ENCODE measurements at regions not wholly inside any gene's neighbourhood (a gene's known extent, or its start where the extent isn't known, plus 50 kb on each side); places are given as distances from the start of the nearest gene placed in this dataset.

DNA sequence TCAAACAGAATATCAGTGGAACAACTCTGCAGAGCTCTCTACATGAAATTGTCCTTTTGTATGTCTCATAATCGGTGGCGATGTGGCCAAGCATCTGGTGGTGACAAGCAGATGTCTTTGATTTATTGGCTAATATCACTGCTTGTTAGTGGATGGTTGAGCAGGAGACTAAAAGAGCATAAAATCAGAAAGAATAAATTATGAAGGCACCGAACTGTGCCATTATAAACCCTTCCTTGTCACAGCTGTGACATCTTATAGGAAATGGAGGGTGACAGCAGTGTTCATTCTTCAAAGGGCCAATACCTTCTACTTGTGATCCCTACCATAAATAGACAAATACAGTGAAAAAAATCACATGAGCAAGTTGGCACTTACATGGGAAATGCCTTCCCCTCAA lies 1404.3 kb downstream of the MAT2B start:
- no peak for FAIRE-seq

DNA sequence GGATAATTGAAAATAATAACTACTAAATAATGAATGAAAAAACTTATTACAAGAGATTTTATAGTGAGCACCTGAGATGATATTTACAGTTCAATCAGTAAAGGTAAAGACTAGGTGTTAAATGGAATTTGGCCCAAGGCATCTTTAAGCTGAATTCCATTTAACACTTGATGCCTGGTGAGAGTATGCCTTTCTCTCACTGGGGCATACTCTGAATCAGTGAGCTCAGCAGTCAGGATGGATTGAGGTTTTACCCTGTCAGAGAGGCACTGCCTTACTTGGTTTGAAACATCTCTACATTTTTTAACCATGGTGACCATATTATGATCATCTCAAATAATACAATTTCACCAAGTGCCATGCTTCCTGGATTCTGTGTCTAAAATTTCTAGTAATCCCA lies 1416.3 kb downstream of the MAT2B start:
- no peak for FAIRE-seq

DNA sequence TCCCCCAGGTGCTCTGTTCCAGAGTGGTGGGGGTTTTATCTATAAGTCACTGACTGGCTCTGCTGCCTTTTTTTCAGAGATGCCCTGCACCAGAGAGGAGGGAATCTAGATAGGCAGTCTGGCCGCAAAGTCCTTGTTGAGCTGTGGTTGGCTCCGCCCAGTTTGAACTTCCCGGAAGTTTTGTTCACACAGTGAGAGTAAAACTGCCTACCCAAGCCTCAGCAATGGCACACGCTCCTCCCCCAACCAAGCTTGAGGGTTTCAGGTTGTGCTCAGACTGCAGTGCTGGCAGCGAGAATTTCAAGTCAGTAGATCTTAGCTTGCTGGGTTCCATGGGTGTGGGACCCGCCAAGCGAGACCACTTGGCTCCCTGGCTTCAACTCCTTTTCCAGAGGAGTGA lies 1428.6 kb downstream of the MAT2B start:
- no peak for FAIRE-seq

DNA sequence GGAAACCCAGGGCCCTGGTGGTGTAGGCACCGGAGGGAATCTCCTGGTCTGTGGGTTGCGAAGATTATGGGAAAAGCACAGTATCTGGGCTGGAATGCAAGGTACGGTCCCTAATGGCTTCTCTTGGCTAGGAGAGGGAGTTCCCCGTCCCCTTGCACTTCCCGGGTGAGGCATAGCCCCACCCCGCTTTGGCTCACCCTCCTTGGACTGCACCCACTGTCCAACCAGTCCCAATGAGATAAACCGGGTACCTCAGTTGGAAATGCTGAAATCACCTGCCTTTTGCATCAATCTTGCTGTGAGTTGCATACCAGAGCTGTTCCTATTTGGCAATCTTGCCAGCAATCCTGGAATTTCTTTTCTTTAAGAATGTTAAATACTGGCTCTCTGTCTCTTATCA lies 1429.1 kb downstream of the MAT2B start:
- no peak for FAIRE-seq

DNA sequence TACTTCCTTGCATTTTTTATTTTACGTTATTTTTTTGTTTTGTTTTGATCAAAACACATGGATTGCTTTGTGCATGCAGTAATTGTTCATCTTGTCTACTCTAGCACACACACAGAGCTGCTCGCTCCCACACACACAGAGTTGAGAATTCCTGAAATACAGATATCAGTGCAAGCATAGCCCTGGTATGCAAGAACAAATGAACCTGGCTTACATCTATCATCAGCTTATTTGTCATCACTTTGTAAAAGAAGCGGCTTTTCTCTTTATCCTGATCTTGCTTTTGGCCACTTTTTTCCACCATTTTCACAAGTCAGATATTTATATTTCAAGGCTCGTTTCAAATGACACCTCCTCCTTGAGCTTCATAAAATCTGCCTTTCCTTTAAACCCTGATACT lies 1435.7 kb downstream of the MAT2B start:
- FAIRE-seq: no peak

DNA sequence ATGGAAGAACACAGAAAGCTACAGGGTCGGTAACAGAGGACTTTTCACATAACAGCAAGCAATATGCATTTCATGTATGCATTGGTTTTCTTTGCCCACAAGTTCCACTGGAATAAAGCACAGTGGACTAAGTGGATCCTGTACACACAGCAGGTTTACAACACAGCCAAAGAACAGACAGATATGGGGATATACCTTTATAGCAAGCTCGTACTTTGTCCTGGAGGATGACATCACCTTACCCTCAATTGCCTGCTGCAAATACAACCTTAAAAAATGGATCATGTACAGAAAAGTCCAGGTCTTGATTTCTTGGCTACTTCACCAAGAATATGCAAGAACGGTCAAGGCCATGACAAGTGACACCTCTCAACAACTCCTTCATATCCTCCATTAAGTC lies 1445.5 kb downstream of the MAT2B start:
- no peak for FAIRE-seq

DNA sequence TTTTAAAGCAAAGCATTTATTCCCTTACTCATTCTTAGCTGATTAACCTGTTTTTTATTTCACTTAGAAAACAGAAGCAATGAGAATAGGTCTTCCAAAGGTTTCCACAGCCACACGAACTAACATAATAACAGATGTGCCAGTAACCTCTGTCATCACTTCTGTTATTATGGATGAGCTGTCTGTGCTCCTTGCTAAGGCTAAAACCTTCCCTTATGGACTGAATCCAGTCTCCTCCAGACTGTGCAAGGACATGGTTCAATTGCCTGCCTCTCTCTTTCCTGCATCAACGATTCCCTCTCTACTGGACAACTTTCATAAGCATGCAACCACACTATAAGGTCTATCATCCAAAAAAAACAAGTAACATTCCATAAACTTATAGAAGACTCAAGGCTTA lies 1446.2 kb downstream of the MAT2B start:
- FAIRE-seq: no peak

DNA sequence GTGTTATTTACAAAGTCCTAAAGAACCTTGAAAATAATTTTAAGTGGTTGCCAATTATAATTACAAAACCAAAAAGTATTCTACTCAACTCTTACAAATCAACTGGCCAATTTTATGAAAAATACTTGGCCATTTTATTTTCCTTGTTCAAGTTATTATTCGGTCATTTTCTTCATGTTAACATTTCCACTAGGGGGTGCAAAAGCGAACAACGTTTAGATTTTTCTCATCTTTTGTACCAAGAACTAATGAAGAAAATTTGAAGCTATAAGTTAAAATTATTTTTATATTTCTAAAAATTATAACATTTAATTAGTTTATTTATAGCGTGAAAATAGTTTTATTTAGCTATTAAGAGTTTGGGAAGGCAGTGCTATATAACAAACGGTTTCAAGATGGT lies 1453.3 kb downstream of the MAT2B start:
- FAIRE-seq: no peak

DNA sequence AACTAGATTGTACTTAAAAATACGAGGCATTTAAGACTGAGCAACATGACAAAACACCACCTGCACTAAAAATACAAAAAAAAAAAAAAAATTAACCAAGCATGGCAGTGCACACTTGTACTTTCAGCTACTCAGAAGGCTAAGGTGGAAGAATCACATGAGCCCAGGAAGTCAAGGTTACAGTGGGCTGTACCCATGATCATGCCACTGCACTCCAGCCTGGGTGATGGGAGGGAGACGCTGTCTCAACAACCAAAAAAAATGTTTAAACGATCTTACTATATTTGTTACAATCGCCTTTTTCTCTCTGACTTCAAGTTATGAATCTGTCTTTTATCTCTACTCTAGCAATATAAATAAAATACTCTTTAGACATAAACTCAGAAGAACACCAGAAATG lies 1454.3 kb downstream of the MAT2B start:
- no peak for FAIRE-seq

DNA sequence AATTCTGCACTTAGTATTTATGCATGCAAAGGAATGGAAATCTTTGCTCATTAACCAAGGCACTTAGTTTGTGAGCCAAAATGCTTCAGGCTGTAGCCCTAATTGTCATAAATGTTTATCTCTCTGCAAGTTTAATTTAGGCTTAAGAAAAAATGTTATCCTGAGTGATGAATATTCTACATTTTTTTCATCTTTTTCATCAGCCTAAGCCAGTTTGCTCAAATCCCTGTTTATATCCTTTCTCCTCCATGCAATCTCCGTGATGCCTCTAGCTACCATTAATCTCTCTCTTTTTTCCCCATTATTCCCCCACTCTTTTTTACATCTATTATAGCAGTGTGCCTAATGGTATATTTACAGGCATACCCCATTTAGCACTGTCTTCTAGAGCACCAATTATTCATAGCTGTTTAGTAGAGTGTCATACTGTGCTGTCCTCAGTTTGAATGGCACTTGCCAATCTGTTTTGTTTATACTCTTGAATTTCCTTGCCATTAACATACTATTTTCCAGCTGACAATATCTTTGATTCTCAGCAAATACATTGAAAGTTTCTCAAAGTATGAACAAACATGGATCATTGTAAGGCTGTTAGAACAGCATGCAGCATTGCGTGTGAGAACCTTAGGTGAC lies 1457.0 kb downstream of the MAT2B start:
- FAIRE-seq: no peak

DNA sequence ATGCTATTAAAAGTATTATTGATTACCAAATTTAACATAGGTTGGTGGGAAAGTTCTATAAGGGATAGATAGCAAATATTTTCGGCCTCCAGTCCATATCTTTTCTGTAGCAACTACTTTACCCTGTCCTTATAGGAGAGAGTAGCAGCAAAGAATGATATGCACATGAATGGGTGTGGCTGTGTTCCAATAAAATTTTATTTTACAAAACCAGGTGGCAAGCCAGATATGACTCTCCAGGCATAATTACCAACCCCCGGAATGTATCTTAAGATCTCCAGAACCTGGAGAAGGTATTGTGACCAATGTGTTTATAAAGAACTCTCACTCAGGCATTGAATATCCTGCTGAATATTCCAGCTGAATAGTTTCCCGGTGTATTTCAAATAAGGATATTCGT lies 1461.2 kb downstream of the MAT2B start:
- FAIRE-seq: no peak

DNA sequence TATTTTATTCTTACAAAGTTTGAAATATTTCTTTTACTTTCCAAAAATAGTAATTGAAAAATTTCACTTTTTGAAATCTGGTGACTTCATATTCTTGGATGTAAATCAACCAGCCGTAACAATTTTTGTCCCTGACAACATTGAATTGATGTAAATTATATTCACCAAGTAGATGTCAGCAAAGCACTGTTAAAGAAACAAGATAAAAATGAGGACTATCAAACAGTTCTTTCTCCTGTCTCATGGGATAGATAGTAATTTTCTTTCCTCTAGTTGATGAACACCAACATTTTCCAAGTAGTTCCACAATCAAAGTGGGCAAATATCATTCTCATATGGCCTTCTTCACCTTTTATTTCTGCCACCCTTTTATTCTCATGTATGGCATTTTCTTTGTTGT lies 1461.9 kb downstream of the MAT2B start:
- FAIRE-seq: no peak

DNA sequence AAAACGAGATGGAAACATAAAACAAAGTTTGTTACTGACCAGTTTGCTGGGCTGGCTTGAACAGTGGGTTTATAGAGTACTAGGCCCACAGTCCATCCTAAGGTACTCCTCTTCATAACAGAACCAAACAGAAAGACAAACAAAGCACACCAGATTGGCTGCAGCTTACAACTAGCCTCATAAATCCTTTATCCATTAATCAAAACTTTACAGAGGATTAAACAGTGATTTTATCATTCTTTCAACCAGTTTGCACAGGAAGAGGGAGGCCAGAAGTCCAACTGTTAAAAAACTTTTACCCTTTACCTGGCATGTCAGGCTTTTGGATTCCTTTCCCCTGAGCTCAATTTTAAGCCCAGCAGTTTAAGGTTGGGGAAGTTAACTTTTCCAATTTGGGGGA lies 1467.6 kb downstream of the MAT2B start:
- FAIRE-seq: no peak

DNA sequence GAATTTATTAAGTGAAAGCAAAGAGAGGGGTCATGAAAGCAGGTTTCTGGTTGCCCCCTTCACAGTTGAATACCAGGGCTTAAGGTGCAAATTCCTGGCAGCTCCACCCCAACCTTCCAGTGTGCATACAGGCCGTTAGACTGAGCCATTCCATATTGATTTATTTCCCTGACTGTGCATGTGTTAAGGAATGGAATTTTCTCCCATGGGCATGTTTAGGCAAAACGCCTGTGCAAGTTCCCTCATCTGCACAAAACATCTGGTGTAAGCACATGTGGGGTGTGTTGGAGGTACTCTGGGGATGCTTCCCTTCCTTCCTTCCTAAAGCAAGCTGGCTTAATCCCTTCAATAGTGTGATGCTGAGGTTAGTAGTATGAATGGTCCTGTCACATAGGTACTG lies 1470.6 kb downstream of the MAT2B start:
- FAIRE-seq: no peak

DNA sequence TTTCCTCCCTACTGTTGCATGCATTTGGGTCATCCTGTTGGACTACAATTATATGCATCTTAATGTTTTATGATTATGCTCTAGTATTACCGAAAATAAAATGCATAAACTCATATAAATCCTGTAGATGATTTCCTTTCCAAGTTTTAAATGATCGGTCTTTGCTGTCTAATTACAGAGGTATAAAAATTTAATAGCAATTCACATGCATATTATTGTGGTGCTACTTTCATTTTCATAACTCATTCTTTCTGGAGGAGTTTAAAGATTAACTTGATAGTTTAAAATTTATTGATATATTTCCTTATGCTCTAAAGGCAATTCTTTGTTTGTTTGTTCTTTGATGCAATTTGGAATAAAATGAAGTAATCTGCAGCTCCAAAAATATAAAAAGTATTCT lies 1475.1 kb downstream of the MAT2B start:
- FAIRE-seq: no peak

DNA sequence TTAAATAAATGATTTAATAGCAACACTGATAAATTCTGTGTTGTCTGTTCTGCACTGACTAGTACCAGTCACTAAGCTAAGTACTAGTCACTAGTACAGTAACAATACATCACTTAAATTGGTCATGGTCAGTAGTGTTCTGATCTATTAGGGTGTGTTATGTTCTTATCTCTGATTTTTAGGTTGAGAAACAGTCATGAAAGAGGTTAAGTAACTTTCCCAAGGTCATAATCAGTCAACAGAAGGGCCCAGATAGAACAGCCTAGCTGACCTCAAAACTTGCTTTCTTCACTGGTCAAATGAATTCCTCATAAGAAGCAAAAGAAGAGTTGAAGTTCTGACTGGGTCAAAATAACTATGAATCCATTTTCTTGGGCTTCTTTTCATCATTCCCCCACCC lies 1492.7 kb downstream of the MAT2B start:
- no peak for FAIRE-seq

DNA sequence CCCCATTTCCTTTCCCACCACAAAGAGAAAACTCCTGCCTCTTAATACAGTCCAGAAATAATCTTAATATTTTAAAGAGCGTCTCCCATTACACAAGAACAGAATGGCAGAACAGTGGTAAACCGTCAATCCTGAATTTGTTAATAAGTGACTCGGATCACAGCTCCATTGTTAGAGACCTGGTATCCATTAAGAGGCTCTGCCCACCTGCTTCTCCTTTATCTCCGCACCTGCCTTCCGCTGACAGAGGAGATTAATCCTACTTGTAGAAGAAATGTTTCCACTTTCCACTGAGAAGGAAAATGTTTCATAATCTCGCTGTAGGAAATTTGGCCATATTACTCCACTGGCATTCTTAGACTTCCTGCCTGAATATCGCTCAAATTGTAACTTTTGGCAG lies 1493.2 kb downstream of the MAT2B start:
- no peak for FAIRE-seq

DNA sequence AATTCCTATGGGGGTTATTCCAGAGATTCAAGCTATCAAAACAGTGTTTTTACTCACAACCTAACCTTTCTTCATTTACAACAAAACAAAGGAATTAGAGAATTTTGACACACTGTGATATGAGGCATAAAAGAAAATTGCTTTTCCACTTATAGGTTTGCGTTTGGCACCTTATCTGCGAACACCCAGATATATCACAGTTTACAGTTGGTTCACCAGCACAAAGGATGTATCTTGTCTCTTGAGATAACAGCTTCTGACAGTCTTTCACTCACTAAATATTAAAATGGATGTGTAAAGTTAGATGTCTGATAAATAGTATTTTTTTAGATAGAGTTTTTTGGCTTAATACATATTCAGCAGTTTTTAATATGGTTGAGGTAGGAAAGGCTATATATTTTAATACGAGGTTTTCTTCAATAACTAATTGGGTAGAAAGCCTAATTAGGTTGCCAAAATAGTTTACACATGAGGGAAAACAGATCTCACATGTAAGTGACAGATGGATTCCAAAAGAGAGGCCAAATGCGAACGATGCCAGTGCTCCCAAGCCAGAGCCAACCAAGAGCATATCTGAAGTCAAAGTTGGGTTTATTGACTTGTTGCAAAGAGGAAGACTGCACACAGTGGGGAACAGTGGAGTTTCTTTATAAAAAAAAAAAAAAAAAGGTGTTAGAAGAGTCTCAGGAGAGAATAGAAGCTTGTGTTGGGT lies 1495.2 kb downstream of the MAT2B start:
- no peak for FAIRE-seq

DNA sequence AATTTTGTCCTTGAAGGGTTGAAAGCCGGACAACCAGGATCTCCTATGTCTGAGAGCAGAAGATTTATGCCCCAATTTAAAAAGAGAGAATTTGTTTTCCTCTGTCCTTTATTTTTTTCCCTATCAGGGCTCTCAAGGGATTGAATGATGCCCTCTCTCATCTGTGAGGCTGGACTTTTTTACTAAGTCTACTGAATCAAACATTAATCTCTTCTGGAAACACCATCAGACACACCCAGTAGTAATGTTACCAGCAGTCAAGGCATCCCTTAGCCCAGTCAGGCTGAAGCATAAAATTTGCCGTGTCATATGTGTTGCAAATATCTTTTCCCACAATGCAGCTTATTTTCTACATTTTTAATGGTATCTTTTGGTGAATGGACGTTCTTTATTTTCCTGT lies 1497.9 kb downstream of the MAT2B start:
- FAIRE-seq: no peak

DNA sequence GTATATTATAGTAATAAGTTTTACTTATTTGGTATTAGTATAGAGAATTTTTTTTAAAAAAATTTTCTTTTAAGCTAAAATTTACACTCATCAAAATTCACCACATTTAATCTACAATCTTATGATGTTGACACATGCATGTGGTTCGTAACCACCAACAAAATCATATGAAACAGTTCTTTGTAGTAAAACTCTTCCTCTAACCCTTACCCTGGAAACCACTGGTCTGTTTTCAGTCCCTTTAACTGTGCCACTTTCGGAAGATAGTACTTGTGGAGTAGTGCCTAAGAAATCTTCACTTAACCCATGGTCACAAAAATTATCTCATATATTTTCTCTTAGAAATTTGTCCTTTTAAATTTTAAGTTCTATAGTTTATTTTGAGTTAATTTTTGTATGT lies 1498.8 kb downstream of the MAT2B start:
- FAIRE-seq: no peak

DNA sequence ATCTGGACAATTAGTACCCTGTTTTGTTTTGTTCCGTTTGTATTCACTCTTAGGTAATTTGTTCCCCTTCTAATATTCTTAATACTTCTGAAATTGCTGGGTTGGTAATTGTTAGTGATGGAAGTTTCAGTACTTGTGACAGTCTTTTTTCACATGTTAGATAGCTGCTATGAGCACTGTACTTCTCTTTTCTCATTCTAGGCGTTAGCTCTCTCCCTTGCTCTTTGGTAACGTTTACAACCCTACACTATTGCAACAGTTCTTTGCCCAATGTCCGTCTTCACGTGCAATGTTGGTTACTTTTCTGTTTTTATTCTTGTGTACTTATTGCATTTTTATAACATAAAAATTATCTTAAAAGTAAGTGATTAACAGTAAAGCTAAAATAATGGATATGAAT lies 1509.0 kb downstream of the MAT2B start:
- no peak for FAIRE-seq

DNA sequence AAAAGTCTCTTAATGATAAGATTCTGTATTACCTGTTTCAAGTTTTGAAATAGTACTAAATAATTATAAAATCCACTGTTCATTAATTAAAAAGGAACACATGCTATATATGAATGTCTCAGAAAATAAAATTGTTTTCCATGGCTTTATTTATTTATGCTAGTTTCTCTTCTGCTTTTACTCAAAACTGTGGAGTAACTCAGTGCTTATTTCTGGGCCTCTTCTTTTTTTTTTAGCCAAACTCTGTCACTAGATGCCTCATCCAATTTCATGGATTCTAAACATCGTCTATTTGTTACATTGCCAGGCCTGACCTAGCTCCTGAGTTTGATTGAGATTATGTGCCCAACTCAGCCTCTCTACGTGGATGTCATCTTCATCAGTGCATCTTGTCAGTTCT lies 1509.7 kb downstream of the MAT2B start:
- FAIRE-seq: no peak

DNA sequence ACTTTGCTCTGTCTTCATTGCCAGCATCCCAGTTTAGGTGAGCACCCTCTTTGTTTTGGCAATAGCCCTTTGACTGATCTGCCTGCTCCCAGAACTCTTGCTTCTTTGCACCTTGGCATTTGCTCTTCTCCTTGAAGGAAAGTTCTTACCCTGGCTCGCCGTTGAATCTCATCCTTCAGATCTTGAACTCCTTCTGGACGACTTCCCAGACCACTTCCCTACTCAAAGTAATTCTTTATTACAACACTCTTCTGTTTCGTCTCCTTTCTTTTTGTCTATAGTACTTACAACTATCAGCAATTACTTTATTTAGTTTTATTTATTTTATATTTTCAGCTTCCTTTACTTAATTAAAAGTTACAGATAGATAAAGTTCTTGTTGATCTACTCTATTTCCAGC lies 1510.1 kb downstream of the MAT2B start:
- FAIRE-seq: no peak

DNA sequence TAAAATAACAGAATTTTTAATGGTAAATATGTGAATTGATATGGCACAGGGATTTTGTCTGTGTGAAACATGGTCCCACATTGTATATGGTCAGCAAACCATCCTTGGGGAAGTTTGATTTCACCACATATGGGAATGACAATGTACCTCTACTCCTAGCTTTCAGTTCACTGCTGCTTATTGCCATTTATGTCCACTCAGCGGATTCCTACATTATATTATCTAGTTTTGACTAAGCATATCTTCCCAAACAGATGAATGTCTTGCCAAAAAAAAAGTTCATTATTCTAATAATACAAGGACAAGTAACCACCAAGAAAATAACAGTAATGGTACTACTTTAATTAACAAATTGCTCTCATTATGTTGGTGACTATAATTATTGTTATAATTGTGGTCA lies 1521.6 kb downstream of the MAT2B start:
- no peak for FAIRE-seq

DNA sequence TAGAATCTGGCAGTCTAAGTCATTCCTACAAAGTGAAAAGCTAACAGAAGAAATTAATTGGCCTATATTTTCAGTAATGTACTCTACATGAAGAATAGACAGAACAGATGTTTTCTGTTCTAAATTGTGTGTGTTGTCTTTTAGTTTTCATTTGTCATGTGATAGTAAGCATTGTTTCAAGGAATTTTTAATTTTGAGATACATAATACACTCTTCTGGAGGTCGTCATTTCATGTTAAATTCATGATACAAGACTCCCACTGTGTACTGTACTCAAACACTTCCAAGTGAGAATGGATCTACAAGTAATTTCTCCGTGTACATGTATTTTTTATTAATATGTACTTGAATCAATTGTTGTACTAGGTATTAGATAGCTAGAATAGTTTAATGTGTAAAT lies 1522.9 kb downstream of the MAT2B start:
- no peak for FAIRE-seq
